ENCODE measurements at regions not wholly inside any gene's neighbourhood (a gene's known extent, or its start where the extent isn't known, plus 50 kb on each side); places are given as distances from the start of the nearest gene placed in this dataset.

DNA sequence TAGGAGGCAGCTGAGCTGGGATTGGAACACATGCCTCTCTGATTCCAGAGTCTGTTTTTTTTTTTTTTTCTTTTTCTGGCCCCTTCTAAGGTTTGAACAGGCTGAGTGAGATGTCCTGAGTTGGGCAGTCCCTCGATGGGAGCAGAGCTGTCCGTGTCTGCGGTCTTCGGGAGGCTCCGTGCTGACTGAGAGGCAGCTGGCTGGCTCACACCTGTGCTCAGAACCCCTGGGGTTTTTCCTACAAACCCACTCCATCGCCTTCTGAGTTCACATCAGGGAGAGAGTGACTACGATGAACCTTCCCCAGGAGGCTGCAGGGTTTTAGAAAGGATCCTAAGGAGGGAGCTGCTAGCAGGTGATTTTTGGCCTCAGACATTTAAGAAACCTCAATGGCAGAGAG lies 92.5 kb downstream of the IRF8 start:
- FAIRE-seq: no peak

DNA sequence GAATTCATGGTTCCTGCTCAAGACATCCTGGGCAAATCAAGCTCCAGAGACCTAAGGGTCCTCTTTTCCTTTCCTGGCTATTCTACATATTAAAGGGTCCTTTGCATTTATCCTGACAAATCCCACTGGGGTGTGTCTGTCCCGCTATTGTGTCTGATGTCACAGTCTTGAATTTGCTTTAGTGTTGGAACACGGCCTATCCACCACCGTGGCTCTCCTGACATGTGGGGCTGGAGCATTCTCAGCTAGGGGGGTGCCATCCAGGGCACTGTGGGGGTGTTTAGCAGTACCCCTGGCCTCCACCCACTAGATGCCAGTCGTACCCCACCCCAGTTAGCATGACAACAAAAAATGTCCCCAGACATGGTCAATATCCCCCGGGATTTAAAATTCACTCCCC lies 92.9 kb downstream of the IRF8 start:
- FAIRE-seq: no peak

DNA sequence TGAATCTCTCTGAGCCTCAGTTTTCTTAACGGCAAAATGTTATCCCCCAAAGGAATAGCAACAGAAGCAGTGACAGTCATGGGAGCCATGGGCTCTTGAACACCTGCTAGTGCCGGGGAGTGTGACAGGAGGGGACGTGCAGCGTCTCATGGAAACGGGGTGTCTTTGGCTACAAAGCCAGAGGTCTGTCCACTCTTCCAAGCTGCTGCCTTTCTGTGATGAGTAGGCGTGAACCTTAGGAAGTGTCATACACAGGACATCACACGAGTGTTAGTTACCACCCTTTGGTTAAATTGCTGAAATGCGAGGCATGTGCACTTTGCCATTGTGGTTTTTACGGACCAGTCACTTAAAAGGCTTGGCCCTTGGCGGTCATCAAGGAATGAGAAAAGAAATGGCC lies 93.4 kb downstream of the IRF8 start:
- FAIRE-seq: no peak

DNA sequence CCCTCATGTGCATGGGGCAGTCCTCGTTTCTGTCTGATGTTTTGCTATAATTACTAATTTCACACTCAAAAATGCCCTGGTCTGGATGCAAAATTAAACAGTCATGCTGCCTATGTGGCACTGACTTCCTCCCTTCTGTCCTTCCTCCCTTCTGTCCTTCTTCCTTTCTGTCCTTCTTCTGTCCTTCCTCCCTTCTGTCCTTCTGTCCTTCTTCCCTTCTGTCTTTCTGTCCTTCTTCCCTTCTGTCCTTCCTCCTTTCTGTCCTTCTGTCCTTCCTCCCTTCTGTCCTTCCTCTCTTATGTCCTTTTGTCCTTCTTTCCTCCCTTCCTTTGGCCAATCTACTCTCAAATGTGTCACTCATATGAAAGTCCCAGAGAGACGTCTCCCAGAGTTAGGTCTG lies 93.8 kb downstream of the IRF8 start:
- FAIRE-seq: no peak

DNA sequence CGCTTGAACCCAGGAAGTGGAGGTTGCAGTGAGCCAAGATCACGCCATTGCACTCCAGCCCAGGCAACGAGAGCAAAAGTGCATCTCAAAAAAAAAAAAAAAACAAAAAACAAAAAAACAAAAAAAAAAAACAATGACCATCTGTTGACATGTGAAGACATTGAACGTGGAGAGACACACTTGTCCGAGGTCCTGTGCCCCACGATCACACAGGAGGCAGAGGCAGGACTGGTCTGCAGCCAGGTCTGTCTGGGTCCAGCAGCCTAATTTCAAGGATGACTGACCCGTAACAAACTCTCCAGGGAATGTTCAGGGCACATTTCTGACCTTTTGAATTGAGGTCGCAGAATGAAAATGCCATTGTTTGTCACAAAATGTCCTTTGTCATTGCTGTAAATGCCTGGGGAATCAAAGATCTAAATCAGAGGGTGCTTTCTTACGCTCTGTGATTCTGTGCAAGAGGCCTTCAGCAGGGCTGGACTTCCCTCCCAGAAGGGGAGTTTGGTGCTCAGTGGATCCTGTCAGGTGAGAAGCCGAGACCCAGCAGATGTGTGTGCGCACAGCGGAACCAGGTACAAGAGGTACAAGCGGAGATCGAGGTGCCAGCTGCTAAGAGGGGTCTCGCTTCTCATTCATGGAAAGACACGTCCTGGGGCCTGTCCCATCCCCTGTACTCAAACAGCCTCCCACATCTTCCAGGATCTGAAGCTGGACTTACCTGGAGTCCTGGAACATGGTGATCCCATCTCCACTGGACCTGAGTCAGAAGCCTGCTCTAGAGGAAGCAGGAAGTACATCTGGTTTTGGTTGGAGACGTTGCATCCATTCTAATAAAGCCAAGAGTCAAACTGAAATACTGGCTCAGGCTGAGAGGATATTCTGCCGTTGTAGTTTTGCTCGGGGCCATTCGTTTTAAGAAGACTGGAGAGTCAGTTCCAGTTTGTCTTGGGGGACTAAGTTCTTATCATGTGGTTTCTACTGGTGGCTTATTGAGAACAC lies 95.8 kb downstream of the IRF8 start:
- no peak for FAIRE-seq

DNA sequence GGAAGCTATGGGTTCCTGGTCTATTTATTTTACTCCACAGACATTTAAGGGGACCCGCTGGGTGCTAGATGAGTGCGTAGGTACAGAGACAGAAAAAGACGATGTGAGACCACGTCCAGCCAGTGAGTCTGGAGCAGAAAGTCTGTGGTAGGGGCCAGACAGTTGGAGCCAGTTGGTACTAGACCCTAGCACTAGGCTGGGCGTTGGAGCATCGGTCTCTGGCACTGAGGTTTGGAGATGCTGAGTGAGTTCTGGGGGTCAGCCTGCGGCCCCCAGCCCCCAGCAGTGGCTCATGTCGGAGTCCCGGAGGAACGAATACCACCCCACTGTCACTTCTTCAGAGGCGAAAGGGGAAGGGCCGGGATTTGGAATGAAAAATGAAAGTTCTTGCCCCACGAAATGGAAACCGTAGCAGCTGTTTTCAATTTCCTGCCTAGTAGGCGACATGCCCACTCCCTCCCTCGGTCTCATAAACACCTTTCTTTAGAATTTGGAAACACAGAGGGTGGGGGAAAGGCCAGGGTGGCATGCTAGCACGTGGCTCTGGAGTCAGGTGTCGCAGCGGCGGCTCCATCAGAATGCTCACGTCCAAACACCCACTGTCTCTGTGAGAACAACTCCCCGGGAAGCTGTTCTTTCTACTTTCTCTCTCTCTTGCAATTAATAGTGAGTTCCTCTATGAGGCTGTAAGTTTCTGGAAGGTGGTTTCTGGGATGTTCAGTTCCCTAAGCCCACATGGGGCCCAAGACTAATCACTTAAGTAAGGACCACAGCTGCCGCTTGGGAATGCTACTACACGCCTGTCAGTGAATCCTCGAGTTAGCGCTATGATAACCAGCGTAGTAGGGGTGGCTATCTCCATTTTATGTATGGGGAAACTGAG lies 96.8 kb downstream of the IRF8 start:
- FAIRE-seq: no peak

DNA sequence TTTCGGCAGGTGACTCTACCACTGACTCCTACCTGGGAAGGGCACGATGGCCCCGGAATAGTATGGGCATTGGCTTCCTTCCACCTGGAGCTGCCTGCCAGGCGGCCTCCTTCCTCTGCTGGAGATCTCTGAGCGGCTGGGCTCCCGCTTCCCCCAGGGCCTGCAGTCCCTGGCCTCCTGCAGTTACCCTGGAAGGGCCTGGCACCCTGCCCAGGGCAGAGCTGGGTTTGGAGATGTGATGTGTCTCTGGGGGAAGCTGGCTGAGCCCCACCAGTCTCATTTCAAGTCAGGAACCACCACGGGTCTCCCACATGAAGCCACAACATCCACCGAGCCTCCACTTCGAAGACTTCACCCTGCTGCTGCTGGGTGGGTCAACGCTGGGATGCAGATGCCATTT lies 97.9 kb downstream of the IRF8 start:
- FAIRE-seq: no peak

DNA sequence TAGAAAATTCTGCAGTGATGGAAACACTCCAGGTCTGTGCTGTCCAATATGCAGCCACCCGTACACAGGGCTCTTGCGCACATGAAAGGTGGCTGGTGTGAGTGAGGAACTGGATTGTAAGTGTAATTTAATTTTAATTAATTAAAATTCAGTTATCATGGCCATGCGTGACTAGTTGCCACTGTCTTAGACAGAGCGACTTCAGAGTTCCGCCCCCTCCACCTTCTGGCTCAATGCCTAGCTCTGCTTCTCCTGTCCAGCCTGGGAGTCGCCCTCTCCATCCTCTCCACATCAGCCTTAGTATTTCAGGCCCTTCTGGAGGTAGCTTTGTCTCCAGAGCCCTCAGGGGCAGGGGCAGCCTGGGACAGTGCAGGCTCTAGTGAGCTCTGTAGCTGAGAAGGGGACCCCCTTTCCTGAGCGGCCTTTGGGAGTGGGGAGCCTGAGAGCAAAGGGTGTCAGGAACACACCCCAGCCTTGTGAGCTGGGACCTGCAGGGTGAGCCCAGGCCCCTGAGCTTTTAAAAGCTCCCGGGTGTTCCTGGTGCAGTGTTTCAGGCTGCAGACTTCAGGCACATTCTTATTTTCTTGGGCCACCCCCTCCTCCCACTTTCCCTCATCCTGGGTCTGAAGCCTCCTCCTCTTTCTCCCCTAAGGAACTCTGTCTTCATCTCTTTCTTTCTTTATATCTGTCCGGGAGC lies 99.4 kb downstream of the IRF8 start:
- no peak for FAIRE-seq

DNA sequence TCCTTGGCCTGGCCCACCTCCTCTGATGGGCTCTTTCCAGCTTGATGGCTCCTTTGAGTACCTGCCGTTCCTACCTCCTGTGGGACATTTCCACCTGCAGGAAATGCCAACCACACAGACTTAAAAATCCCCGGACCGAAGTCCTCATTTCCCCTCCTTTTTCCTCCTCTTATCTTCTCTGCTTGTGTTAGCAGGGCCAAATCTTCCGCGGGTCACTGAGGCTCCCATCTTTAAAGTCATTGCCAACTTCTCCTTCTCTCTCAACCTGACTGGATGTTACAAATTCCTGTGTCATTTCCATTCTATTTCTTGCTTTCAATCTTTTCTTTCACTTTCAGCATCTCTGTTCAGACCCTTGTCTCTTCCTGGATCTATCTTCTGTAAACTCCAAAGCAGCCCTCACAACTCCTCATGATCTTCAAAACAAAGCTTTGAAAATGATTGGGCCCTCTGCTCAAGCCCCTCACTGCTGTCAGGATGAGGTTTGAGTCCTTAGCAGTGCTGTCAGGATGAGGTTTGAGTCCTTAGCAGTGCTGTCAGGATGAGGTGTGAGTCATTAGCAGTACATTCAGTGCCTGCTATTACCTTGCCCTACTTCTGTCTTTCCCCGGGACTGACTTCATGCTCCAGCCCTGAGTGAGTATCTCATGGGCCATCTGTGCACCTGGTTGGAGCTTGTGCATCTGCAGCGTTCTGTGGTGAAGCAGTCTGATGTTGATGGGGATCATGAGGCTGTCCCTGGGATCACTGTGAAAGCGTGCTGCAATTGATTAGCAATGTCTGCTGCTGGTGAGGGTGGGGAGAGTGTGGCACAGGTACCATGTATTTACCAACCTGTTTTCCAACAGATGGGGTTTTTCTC lies 100.1 kb downstream of the IRF8 start:
- no peak for FAIRE-seq

DNA sequence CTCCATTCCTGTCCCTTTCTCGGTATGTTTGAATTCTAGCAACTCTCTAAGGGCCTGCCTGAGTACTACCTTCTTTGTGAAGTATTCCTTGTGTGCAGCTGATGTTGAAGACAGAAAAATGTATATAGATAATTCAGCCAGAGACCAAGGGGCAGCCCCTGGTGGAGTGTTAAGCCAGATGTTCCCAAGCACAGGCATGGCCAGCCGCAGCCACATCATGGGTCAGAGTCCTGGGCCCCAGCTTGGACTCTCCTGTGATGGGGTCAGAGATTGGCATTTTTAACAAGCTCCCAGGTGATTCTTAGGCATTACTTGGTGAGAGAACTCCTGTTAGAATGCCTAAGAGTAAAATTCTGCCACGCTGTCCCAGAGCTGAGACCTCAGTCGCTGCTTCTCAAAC lies 100.8 kb downstream of the IRF8 start:
- FAIRE-seq: no peak

DNA sequence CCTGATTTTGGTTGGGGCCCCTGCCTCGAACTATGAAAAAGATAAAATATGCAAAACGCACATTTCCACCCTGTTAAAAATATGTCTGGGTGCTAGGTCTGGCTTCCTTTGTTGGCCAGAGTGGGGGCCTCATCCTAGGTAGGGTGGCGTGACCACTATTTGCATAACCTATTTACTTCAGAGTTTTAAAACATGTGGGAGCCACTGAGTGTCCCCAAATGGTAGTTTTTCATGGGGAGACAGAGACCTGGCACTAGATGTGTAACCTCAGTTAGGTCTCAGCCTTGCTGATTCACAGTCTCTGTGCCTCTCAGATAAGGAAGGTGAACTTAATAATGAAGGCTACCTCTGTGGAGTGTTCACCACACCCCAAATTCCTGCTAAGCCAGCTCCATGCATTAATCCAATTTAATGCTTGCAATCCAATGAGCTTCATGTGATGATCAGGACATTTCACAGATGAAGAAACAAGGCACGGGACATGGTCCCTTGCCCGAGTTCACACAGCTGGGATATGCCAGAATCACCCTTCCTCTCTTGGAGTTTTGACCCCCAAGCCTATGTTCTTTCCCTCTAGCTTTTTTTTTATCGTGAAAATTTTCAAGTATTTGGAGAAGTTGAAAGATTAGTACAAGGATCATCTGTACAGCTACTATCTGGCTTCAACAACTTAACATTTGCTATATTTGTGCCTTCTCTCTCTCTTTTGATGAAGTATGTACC lies 103.4 kb downstream of the IRF8 start:
- no peak for FAIRE-seq

DNA sequence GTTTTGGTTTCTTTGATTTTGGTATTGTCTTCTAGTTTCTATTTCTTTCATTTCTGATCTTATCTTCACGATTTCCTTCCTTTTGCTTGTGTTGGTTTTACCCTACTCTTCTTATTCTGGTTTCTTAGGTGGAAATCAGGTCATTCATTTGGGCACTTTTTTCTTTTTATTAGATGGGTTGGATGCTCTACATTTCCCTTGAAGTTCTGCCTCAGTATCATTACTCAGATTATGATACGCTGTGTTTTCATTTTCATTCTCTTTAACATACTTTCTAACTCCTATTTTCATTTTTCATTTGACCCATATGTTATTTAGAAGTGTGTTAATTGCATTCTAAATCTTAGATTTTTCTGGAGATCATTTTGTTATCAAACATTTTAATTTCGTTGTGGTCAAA lies 108.6 kb downstream of the IRF8 start:
- FAIRE-seq: no peak

DNA sequence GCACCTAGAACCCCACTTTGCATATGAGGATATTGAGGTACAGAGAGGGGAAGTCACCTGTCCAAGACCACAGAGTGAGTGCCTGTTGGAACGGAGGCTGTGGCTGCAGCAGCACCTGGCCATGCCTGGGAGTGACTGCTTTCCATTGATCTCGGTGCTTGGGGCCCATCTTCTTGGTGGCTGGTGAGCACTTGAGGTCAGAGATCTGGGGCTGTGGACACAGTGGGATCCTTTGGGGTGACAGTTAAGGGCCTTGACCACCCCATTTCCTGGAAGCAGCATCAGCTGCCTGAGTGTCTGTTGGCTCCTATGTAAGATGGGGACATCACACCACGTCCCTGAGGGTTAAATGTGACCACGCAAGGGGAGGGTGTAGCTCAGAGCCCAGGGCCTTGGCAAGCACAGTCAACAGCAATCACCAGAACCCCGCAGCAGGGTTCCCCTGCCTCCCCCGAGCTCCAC lies 111.7 kb downstream of the IRF8 start:
- no peak for FAIRE-seq

DNA sequence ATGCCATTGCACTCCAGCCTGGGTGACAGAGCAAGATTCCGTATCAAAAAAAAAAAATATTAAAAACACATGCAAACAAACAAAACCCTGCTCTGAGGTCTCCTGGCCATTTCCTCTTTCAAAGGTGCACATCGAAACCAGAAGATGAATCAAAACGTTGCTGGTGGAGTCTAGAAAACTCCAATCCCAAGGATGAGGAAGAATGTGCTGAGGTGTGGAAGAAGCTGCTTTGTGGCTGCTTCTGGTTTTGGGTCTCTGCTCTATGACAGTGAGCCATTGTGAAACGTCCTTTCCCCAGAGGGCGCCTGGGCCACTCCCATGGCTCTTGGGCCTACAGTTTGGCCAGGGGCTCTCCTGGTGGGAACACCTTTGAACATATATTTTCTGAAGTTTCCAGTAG lies 112.6 kb downstream of the IRF8 start:
- no peak for FAIRE-seq

DNA sequence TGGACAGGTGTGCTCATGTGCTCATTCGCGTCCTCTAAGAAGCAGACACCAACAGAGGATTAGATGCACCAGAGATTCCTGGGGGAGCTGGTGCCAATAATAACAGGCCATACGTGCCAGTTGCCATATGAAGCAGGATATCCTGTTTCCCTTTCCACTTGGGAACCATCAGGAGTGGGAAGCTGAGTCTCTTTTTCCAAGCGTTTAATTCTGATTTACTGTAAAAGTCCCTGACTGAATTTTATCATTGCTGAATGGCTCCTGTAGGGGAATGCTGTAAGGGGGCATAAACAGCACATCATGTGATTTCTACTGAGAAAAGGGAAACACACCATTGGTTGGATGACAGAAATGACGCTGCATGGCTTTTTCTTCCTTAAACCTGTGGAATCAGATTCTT lies 113.3 kb downstream of the IRF8 start:
- FAIRE-seq: no peak

DNA sequence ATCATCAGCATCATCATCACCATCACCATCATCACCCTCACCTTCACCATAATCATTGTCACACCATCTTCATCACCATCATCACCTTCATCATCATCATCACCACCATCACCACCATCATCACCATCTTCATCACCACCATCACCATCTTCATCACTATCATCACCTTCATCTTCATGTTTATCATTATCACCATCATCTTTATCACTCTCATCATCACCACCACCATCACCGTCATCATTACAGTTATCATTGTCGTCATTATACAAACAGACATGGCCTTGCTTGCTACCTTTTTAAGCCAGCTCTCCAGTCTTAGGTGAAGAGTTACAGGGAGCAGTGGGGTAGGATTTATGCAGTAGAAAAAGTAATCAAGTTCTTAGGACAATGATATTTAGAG lies 114.9 kb downstream of the IRF8 start:
- FAIRE-seq: no peak

DNA sequence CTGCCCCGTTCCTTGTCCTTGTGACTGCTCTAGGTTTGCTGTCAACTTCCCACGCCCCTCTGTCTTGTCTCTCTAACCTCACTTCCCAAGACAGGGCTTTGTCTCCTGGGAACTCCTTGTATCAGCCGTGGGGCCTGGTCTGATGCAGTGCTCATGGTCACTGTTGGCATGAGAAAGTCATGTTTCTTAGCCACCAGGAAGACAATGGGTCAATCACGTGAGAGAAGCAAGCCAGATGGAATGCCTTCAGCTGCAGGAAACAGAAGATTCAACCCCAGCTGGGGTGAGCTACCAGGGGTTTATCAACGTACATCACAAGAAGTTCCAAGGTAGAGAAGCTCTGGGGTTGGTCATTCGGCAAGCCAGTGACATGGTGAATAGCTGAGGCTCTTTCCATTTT lies 116.6 kb downstream of the IRF8 start:
- no peak for FAIRE-seq

DNA sequence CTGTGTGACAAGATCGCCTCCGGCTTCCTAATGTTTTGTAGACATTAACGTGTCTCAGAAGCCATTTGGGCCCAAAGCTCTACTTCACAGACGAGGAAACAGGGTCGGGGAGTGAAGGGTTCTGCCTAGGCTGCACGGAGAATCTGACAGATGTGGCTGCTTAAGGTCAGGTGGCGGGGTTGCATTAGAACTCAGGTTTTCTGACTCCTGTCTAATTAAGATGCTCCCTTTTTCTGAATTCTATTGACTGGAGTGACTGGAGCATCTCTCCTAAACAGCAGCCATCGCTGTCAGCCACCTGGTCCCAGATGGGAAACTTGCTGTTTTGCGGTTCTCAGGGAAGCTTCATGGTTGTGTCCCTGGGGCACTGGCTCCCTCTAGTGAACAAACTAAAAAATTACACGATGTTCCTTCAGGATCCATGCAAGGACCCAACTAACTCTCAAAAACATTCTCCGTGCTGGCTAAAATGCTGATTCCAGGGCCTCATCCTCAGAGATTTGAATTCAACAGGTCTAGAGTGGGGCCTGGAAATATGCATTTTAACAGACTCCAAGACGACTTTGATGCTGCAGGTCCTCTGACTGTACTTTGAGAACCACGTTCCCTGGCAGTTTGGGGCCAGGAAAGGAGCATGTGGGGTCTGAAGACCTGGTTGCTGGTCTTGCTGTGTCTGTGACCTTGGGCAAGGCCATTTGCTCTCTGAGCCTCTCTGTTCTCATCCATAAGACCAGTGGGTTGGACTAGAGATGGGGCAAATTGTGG lies 117.4 kb downstream of the IRF8 start:
- FAIRE-seq: peak; percentile 40

DNA sequence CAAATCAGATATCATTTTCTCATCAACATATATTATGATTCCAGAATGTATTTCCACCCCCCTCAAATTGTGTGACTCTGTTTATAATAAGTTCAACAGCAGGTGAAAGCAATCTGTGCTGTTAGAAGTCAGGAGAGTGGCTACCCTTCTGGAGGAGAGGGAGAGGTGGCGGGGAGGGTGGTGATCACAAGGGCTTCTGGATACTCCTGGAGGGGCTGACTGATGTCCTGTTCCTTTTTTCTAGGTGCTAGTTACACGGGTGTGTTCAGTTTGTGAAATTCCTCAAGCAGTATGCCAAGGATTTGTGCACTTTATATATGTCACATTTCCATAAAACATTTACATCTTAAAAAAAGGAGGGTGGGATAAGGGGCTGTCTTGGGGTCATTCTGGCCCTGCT lies 119.1 kb downstream of the IRF8 start:
- no peak for FAIRE-seq

DNA sequence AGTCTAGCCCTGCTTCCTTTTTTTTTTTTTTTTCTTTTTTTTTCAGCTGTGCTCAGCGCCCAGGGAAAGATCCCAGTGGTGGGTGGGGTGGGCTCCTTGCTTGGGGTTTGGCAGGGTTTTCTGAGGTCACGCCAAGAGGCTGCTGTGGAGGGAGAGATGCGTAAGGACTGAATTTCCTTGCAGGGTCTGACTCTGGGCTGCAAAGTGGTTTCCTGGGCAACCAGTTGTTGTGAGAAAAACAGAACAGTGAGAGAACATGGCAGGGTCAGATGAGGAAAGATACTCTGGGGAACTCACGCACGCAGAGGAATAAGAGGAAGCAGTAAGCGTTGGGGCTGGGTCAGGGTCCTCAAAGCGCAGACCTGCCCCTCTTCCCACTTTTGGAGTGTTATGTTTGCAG lies 119.5 kb downstream of the IRF8 start:
- FAIRE-seq: no peak

DNA sequence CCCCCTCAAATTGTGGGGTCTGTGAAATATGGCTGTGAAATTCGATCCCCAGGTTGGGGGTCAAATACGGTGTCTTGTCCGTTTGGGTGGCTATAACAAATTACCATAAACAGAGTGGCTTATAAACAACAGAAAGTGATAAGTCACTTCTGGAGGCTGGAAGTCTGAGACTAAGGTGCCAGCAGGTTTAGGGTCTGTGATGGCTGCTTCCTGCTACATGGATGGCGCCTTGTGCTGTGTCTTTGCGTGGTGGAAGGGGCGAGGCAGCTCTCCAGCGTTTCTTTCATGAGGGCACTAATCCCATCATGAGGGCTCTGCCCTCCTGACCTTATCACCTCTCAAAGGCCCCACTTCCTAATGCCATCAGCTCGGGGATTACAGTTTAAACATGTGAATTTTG lies 120.0 kb downstream of the IRF8 start:
- FAIRE-seq: no peak

Measured in A204.1 (cell line).